HG02610 (cell line): ENCODE measurements at regions not wholly inside any gene's neighbourhood (a gene's known extent, or its start where the extent isn't known, plus 50 kb on each side); places are given as distances from the start of the nearest gene placed in this dataset.
"Not testable (repeated sequence)": the region's sequence is repeated elsewhere in the genome, so short reads cannot be mapped to it uniquely, and the experiment has no call there.

Source experiments
- ATAC-seq: cut with Tn5 transposase; IDR thresholded peaks from one replicate; pipeline ENCODE4 v1.9.1; 2021; ENCODE audit warnings: mild to moderate bottlenecking, moderate library complexity; ENCODE audit not compliant: unreplicated experiment

DNA sequence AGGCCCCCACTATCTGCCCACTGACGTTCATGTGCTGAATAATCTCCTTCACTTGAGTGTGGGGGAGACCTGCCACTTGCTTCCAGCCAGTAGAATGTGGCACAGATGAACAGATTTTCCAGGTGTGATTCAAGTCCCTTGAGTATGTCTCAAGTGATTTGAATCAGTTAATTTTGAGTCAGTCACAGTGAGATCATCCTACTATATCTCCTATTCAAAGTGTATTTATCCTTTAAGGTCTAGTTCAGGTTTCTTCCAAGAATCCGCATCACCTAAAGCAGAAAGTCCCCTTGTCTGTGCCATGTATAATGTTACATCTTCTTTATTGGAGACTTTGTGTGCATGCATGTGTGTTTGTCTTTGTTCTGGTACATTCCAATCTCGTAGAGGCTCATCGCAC is 208.3 kb upstream of the DAB2 start:
- no peak for ATAC-seq

DNA sequence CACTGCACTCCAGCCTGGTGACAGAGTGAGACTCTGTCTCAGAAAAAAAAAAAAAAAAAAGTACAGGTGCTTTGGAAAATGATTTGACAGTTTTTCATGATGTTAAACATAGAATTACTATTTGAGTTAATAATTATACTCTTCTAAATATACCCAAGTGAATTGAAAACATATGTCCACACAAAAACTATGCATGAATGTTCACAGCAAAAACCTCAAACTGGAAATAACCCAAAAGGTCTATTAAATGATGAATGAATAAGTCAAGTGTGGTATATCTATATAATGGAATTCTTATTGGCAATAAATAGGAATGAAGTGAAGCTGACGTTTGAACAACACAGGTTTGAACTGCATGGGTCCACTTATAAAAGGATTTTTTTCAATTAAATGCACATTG is 207.2 kb upstream of the DAB2 start:
- no peak for ATAC-seq

DNA sequence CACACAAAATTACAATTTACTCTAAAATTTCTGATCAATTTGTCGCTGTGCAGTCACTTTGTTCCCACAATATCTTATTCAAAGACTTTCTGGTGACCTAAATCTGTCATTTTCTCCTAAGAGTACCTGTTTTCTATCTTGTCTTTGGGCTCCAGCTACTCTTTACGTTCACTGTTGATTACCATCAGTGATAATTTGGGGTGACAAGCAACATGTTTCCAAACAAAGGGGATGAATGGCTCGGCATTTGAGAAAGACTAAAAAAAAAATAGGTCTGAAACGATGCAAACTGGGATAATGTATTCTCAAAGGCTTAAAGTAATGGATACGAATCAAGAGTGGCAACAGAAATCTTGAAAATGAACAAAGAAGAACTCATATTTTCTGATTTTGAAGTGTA is 205.2 kb upstream of the DAB2 start:
- ATAC-seq, result no peak

DNA sequence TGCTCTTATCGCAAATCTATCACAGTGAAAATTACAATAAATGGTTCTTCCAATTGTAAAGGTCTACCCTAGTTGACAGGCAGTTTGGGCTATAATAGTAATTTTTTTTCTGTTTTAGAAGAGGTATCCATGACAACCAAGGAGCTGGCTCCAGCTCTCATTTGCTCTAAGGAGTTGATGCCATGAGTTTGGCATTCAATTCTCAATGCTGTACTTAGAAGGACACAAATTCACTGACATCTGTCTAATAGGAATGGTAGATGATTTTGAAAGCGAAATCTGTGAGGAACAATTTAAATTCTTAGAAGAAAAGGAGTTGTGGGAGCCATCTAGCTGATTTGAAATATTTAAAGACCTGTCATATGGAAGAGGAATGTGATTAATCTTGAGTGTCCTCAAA is 203.6 kb upstream of the DAB2 start:
- no peak for ATAC-seq

DNA sequence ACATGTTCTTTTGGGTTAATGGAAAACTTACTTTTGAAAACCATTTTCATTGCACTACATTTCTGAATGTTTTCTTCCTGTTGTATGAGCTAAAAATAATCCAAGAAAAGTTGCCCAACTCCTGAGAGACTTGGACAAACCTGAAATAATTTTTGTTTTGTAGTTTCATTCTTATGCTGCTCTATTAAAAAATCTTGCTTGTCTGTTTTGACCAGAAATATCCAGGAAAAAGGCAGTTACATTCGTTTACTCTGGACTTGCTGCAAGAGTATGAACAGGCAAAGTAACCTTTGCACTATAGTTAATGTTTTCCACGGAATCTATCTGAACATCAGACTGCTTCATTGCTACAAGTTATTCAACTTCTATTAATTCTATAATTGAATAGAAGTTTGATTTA is 200.1 kb upstream of the DAB2 start:
- no peak for ATAC-seq

DNA sequence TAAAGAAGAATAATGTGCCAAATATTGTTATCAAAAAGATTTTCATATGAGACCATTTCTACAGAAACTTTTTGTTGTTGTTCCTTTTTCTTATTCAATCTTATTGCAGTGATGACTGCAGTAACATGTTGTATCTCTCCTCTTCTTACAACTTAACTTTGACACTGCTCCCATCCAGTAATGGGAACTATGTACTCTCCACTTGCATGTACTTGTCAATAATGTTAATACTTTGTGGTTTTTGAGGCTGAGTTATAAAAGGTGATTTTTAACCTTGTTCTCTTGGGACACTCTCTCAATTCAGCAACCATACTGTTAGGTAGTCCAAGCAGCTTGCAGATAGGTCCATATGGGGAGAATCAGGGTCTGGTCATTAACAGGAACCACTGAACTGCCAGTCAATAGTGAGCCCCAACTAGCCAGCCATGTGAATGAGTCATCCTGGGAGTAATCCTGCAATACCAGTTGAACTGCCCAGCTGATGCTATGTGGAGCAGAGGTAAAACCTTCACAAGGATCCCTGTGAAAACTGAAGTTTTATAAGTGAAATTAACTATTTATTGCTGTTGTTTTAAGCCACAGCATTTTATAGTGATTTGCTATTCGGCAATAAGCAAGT is 199.6 kb upstream of the DAB2 start:
- ATAC-seq, result no peak

DNA sequence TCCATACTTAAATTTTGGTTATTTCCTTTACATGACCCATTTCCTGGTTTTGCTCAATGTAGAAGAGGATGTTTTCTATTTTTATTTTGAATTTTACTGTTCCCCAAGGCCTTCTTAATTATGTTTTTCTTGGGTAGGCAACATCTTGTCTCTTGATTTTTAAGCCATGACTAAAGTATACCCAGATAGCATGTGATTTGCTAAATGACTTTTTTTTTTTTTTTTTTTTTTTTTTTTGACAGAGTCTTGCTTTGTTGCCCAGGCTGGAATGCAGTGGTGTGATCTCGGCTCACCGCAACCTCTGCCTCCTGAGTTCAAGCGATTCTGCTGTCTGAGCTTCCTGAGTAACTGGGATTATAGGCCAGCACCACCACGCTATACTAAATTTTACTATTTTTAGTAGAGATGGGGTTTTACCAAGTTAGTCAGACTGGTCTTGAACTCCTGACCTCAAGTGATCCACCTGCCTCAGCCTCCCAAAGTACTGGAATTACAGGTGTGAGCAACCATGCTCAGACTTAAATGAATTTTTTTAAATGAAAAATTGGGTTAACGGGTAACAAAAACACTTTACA is 198.6 kb upstream of the DAB2 start:
- ATAC-seq, result no peak

DNA sequence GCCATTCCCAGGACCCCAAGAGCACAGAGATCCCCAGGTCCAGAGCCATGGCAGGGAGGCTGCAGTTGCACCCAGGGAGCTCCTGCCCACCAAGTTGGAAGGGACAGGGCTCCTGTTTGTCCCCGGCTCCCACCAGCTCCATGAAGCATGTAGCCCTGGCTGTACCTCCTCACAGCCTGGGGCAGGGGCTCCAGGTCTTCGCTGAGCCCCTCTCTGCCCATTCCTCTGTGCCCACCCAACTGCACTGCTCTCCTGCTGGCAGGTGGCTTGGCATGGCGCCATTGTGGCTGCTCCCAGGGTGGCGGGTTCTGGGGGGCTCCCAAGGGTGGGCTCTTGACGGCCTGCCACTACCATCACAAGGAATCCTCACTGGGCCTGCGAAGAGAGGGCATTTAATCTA is 197.5 kb upstream of the DAB2 start:
- ATAC-seq, result no peak

DNA sequence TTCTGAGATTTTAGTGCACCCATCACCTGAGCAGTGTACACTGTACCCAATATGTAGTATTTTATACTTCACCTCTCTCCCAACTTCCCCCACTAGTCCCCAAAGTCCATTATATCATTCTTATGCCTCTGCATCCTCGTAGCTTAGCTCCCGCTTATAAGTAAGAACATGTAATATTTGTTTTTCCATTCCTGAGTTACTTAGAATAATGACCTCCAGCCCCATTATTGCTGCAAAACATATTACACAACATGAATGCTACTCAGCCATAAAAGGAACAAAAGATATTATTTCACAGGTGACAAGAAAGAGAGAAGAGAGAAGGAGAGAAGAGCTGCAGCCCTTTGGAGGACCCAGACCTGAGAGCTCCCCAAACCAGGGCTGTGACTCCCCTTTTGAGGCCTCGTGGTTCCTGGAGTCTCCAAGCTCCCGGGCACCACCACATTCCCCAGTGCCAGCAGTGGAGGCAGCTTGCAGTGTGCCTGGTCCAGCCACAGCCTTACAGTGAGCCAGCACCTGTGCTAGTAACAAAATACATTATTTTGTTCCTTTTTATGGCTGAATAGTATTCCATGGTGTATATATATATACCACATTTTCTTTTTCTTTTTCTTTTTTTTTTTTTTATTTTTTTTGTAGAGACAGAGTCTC is 194.5 kb upstream of the DAB2 start:
- no peak for ATAC-seq

DNA sequence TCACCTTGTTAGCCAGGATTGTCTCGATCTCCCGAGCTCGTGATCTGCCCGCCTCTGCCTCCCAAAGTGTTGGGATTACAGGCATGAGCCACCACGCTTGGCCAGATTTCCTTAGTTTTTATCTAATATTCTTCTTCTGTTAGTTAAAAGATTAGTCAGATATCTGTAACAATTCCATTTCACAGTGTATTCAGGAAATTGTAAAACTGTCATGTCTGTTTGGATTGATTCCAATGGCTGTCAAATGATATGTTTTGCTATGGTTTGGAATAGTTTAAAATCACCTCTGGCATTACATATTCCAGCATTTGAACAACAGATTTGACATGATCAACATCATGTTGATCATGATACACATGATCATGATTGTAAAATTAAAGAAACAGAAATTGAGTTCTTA is 193.6 kb upstream of the DAB2 start:
- ATAC-seq, result no peak

DNA sequence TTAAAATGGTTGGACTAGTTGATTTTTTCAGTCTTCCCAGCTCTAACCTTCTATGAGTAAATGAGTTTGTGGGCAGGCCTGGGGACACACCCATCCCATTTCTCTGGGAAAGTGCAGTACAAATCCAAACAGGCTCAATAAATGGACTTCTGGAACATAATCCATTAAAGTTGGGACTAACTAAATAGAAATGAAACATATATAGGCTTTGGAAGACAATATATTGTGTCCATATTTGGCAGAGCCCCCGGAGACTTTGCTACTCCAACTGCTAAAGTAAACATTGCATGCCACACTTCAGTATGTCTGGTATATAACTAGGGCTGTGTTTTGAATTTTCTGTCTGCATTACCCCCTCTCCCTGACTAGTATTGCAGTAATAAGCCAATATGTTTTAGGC is 191.4 kb upstream of the DAB2 start:
- no peak for ATAC-seq

DNA sequence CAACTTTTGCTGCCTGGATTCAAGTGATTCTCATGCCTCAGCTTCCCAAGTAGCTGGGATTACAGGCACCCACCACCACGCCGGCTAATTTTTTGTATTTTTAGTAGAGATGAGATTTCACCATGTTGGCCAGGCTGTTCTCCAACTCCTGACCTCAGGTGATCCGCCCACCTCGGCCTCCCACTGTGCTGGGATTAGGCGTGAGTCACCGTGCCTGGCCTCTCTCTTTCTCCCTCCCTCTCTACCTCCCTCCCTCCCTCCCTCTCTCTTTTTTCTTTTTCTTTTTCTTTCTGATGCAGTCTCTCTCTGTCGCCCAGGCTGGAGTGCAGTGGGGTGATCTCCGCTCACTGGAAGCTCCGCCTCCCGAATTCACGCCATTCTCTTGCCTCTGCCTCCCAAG is 186.3 kb upstream of the DAB2 start:
- not testable (repeated sequence) for ATAC-seq

DNA sequence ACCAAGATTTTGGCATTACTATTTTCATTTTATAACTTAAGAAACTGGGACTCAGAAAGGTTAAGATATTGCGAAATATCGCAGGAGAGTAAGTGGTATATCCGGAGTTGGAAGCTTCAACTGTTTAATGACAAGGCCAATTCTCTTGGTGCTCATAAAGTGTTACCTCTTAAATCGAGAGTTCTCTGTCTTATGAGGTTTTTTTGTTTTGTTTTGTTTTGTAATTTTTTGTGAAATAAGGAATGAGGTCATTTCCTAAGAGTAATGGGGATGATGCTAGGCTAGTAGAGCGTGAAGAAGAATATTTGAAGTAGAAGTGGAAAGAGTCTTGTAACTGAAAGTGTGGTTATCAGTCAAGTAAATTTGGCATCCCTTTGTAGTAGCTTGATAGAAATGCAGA is 183.2 kb upstream of the DAB2 start:
- no peak for ATAC-seq

DNA sequence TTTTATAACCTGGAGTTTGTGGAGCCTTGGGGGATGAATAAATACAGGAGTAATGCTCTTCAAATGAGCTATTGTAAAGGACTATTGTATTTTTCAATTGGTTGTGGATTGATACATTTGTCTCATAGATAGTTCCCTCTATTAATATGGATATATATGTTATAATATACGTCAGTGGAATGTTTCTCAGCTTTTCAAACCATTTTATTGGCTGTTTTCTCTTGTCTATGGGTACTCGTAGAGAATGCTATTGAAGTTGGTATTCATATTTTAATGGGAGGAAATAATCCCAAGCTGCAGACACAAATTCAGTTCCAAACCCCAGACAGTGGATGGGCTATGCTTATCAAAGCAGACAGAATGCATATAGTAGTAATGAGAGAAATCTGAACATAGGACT is 181.8 kb upstream of the DAB2 start:
- ATAC-seq, result no peak

DNA sequence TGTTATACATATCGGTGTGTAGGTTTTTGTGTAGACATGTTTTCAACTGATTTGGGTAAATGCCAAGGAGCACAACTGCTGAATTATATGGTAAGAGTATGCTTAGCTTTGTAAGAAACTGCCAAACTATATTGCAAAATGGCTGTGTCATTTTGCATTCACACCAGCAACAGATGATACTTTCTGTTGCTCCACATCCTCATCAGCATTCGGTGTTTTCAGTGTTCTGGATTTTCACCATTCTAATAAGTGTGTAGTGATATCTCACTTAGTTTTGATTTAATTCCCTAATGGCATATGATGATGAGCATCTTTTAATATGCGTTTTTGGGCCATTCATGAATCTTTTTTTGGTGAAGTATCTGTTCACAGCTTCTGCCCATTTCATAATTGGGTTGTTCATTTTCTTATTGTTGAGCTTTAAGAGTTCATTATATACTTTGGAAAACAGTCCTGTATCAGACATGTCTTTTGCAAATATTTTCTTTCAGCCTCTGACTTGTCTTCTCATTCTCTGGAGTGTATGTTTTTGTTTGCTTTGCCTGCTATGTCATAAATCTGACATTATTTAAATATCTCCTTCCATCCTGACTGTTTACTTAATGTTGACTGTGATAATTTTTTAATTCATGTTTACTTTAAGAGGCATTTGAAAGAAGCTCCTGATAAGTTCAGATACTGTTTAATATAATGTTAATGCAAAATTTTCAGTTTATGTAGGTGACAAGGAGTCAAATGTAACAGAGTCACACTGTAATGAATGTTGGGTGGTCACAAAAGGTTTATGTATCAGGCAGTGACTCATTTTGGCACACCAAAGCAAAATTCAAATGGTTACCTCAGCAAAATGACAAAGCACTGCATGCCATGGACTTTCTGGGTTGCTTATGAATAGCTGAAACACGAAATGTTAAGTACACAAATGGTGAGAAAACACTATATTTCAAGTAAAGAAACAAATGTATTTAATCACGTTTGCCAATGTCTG is 181.1 kb upstream of the DAB2 start:
- ATAC-seq, result no peak

DNA sequence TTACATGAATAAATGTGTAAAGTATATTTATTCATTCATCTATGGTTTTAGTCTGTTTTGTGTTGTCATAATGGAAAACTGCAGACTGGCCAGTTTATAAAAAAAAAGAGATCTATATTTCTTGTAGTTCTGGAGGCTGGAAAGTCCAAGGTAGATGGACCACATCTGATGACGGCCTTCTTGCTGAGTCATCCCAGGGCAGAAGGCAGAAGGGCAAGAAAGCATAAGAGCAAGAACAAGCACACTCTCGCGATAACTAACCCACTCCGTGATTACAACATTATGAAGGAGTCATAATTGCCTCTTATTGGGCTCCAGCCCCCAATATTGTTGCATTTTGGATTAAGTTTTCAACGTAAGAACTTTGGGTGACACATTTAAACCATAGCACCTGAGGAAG is 180.4 kb upstream of the DAB2 start:
- no peak for ATAC-seq

DNA sequence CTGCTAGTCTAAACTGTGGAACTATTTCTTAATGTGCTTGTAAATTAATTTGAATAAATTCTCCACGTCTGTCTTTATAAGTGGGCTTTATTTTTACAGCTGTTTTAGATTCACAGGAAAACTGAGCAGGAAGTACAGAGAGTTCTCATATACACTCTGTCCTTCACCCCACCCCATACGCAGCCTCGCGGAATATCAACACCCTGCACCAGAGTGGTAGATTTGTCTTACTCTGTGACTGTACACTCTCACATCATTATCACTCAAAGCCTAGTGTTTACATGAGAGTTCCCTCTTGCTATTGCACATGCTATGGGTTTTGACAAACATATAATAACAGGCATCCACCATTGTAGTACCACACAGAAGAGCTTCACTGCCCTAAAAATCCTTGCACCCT is 179.7 kb upstream of the DAB2 start:
- no peak for ATAC-seq

DNA sequence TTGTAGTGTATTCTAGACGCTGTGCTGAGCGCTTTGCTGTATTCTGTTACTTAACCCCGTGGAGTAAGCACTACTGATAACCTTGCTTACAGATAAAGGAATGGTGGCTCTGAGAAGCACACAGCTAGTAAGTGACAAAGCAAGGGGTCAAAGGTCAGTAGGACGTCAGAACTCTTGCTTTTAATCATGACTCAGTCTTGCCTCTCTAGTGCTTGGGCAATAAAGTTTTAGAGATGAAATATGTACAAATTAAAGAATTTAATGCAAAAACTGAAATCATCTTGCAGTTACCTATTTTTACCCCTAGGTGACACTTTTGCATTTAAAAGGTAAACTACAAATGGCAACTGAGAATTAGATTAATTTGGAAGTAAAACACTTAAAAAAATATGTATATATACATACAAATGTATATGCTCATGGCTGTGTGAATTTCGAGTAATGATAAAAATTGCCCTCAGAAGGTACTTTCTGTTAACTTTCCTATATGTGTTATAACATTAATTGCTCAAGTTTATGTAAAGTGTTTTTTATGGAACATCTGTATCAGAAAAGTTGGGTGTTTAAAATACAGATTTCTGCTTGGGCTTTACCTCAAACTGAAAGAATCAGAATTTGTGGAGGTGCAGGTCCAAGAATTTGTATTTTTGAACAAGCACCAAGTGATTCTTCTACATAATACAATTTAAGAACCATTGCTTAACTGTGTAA is 175.1 kb upstream of the DAB2 start:
- ATAC-seq, result no peak

DNA sequence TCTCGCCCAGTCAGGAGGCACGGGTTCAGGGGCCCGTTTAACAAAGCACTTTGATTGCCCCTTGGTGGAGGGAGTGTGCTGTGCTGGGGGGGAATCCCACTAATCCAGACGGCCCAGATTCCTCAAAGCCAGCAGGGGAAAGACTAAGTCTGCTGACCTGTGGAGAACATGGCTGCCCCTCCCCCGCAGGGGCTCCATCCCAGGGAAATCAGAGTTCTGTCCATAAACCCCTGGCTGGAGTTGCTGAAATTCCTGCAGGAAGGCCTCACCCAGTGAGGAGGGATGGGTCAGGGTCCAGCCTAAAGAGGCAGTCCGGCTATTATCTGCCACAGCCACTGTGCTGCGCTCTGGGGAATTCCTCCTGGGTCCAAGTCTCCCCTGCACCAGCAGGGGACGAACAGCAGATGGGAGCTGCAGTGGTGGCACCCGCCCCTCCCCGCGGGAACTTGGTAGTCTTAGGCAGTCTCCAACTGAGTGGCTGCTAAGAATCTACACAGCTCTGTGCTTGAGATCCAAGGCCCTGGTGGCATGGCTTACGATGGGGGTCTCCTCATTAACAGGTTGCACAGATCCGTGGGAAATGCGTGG is 174.0 kb upstream of the DAB2 start:
- ATAC-seq, result no peak

DNA sequence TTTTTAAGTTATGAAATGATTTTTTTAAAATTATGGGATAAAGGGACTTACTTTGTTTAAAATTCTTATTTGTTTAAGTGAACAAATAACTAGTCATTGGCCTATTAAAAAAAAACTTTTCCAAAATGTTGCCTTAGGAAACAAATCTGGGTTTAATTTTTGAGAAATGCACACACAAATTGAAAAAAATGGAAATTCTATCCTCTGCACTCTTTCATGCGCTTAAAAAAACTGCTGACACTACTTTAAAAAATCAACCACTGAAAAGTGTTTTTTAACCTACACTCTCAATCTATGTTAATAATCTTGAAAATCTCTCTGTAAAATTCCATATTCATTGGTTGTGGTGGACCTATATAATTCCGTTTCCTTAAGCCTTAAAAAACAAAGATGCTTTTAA is 163.4 kb upstream of the DAB2 start:
- ATAC-seq, result no peak

DNA sequence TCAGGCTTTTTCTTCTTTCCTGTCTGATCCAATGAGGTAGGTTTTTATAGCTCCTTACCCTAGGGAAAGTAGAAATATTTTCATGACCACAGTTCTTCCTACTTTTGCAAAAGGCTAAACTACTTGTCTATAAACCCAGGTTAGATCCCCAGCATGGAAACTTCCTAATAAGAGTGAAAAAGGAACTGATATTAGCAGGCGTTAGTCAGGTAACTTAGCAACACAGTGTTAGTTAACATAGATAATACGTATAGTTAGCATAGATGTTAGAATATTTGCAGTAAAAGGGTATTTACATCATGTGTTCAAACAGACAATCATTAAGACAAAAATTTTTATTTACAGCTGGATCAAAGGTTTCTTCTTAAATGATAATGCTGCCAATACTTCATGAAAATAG is 162.9 kb upstream of the DAB2 start:
- no peak for ATAC-seq
